ENCODE measurements at regions not wholly inside any gene's neighbourhood (a gene's known extent, or its start where the extent isn't known, plus 50 kb on each side); places are given as distances from the start of the nearest gene placed in this dataset.

- no peak for DNase-seq (ENCODE audit: low spot score)
Measured at GRCh38 chr20:51876313-51876940, 74.1 kb upstream of the SALL4 start.

GRCh38 chr20:51873652-51874051 lies 71.3 kb upstream of the SALL4 start:
- DNase-seq (ENCODE audit: low spot score), result no peak

- no peak for DNase-seq (ENCODE audit: low spot score)
Measured at GRCh38 chr20:51871943-51872342, 69.6 kb upstream of the SALL4 start.

GRCh38 chr20:51869002-51869401 lies 66.7 kb upstream of the SALL4 start:
- DNase-seq (ENCODE audit: low spot score), result no peak

- DNase-seq (ENCODE audit: low spot score), result no peak
Measured at GRCh38 chr20:51867251-51867650, 64.9 kb upstream of the SALL4 start.

GRCh38 chr20:51864967-51865366 lies 62.6 kb upstream of the SALL4 start:
- no peak for DNase-seq (ENCODE audit: low spot score)

GRCh38 chr20:51862796-51863195 lies 60.5 kb upstream of the SALL4 start:
- DNase-seq (ENCODE audit: low spot score), result peak; percentile 12

- no peak for DNase-seq (ENCODE audit: low spot score)
Measured at GRCh38 chr20:51861726-51862466, 59.6 kb upstream of the SALL4 start.

- DNase-seq (ENCODE audit: low spot score), result no peak
Measured at GRCh38 chr20:51860111-51860882, 58.0 kb upstream of the SALL4 start.

- no peak for DNase-seq (ENCODE audit: low spot score)
Measured at GRCh38 chr20:51856432-51856831, 54.1 kb upstream of the SALL4 start.

GRCh38 chr20:51854921-51855320 lies 52.6 kb upstream of the SALL4 start:
- DNase-seq (ENCODE audit: low spot score), result no peak

Measured in hepatic stellate cell (primary cell).